GM21576 (cell line): ENCODE measurements at regions not wholly inside any gene's neighbourhood (a gene's known extent, or its start where the extent isn't known, plus 50 kb on each side); places are given as distances from the start of the nearest gene placed in this dataset.

Experiments
- ATAC-seq: cut with Tn5 transposase; IDR thresholded peaks from one replicate; pipeline ENCODE4 v1.9.1; 2021; ENCODE audit warnings: mild to moderate bottlenecking, moderate library complexity; ENCODE audit not compliant: unreplicated experiment

DNA sequence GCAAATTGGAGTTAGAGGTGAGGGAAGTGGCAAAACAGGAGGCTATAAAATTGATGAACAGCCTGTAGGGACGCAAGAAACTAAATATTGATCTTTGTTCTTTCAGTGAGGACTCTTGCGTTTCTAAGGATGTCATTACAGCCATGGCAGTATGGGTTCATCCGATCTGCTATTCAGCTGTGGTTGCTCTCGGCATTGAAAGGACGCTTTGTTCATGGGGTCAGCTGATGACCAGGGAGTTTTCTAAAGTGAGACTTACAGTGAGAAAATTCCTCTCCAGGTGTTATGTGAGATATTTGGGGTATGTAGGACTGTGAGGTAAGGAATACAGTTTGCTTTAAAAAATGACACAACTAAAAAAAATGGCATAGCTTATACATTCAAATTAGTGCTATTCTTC lies 52.7 kb upstream of the PELI1 start:
- ATAC-seq, result no peak

DNA sequence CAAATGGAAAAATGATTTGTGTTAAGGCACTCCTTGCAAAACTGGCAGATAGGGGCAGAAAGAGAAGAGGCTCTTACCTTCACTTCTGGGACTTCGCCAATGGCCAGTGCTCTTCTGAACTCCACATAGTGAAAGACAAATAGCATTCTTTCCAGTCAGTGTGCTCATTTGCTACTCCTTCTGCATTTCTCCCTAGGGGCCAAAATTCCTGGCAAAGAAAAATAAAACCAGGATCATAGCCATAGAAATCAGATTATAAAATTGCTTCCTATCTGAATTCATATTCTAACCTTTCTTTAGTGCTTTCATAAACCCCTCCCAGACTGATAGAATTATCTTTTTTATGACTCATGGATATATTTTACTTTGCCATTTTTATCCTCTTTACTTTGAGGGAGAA lies 56.9 kb upstream of the PELI1 start:
- ATAC-seq, result no peak

DNA sequence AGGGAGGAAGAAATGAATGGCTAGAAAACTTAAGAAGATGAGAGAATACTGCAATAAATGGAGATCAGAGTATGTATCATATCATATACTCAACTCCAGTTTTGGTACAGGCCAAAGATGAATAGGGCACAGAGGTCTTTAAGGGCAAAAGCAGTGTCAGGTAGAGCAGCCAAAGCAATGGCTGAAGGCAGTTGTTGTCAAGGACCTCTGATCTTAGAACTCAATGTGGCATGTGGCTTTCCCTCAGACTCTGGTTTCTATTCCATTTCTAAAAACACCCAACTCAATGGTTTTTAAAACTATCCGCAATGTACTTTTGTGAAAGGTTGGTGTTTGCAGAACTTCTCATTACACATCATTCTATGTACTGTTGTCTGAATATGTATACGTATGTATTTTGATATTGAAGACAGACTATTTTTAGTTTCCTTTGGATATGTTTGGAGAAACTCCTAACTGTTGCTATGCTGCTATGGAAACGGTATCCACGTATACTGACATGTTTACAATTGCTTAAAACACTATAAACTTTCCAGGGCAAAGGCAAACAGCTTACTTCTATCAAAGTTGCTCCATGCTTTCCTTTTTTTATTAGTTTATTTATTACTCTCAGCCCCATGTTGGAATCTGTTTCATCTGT lies 58.1 kb upstream of the PELI1 start:
- ATAC-seq, result no peak

DNA sequence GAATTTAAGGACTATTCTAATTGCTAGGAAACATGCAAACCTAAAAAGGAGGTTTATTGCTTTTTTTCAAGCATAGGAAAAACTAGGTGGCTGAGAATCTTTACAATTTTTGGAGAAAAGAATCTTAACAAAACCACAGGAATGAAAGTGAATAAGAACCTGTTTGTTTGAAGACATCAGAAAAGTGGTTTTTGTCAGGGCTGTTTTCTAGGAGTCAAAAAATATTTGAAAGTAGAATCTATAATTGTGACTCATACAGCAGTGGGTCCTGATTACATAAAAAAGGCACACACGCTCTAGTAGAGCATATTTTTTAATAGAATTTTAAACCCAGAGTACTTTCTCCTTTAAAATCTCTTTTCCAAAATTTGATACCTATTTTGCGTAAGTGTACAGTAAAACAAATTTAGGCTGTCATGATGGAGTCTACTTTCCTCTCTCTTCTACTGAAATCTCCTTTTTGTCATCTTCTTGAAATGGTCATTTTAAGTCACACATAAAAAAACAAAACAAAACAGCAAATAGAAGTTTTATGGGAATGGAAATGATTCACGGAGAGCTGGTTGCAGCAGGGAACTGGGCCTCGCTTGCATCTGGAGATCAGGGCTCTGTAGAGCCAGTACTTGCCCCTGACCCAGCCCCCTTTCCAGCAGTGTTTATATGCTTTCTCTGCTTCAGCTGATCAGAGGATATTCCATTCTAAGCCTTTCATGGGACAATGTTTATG lies 59.1 kb upstream of the PELI1 start:
- ATAC-seq, result no peak

DNA sequence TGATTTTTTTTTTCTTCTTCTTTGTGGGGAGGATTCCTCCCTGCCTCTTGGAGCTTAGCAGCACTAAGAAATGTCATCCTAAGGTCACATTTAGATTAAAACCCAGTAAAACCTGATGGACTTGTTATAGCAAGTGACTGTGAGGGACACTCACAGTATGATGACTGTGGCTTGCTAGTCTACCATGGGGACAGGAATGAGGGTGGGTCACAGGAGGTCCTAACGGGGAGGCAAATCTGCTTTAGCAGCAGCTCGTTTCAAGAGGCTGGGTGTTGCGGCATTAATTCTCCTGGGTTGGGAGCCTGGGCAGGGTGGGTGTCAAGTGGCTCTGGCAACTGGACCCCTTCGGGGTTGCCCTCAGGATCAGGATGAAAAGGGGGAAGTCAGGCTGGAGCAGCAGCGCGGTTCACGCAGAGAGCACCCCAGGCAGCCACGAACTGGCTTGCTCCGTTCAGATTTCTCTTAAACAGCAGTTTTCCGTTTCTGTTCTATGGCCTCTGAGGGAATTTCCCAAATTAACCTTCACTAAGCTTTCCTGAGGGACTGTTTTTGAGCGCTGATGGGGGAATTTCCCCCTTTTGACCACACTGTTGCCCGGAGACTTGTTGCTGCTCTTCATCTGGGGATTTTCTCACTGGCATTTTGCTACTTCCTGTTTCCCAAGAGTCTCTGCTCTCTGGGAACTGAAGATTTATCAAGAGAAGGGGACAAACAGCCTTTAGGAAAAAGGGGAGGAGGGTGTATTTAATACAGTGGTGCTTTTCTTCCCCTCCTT lies 59.8 kb upstream of the PELI1 start:
- ATAC-seq, result peak; percentile 61

DNA sequence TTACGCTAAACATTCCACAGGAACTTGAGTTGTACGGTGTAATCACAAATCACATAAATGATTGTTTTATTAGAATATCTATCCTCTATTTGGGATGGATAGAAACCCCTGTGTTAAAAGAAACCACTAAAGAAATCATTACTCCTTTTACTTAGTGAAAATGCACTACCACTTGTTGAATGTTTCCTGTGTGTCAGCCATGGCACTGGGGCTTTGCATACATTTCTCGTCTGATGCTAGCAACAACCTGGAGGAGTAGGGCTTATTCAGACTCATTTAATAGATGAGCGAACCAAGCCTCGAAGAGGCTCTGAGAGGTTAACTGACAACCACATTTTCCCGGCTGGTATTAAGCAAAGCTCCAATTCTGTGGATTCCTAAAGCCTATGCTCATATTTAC lies 60.5 kb upstream of the PELI1 start:
- ATAC-seq, result no peak

DNA sequence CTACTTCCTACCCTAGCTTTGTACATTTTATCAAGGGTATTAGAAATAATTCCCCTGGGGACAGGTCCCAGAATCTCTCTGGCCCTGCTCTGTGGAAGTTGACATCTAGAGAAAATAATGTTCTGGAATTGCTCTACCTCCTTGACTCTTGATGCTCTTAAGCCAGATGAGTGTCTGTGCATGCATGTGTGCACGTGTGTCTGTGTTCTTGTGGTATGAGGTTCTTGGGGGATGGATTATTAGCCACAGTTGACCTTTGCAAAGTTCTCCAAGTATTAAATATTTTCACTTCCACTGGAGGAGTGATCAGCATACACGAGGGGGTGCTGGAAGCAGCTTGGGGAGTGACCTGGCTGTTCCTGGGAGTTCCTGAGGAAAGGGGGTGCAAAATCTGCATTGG lies 61.2 kb upstream of the PELI1 start:
- ATAC-seq, result no peak

DNA sequence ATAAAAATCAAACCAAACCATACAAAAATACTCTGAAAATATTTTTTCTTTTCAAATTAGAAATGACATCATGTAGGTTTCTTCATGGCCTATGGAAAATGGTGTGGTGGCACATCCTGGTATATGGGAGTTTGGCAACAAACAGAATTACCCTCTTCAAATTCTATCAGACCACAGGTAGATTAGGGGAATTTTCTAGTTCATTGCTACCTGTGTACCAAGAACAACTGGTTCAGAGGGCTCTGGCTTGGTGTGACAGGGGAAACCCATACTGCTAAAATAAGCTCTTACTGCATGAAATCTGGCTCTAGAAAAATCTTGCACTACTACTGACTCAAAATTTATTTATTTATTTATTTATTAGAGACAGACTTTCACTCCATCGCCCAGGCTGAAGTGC lies 63.4 kb upstream of the PELI1 start:
- no peak for ATAC-seq

DNA sequence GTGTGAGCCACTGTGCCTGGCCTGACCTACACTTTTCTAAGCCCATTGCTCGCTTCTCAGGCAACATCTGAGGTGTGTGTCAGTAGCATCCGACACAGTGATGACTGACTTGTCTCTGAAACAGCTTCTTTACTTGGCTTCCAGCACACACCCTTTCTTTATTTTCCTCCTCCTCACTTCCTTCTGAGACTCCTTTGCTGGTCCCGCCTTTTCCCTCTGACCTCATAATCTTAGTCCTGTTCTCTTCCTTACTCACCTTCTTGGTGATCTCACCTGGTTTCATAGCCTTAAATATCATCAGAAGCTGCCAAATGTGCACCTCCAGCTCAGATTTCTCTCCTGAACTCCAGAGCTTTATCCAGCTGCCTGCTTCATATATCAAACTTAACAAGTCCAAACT lies 66.6 kb upstream of the PELI1 start:
- no peak for ATAC-seq

DNA sequence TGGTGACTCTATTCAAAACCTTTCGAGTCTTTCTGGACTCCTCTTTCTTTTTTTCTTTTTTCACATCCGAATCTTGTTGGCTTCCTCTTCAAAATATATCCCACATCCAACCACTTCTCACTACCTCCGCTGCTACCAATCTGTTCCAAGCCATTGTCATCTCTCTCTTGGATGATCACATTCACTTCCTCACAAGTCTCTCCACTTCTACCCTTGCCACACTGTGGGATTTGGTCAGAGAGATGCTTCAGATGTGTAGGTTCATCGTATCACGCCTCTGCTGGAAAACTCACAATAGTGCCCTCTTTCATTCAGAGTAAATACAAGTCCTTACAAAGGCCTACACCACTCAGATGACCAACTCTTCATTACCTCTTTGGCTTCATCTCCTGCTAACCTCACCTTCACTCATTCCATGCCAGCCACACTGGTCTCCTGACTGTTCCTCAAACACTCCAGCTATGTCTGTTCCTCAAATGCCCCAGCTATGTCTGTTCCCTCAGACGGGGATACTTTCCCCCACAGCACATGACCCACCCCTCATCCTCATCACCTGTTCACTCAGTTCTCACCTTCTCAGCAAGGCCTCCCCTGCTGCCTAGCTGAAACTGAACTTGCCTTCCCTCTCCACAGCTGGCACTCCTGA lies 67.2 kb upstream of the PELI1 start:
- no peak for ATAC-seq

DNA sequence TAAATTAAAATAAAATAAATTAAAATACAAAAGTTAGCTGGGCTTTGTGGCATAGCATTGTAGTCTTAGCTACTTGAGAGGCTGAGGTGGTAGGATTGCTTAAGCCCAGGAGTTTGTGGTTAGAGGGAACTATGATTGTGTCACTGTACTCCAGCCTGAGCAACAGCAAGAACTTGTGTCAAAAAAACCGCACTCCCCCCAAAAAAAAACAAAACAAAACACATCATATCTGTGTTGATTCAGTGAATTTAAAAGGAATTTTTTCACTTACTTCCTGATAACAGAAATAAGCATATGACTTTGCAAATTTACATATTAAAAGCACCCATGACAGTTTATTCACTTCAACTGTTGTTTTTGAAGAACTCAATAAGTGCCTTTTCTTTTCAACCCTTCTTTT lies 68.1 kb upstream of the PELI1 start:
- ATAC-seq, result no peak

DNA sequence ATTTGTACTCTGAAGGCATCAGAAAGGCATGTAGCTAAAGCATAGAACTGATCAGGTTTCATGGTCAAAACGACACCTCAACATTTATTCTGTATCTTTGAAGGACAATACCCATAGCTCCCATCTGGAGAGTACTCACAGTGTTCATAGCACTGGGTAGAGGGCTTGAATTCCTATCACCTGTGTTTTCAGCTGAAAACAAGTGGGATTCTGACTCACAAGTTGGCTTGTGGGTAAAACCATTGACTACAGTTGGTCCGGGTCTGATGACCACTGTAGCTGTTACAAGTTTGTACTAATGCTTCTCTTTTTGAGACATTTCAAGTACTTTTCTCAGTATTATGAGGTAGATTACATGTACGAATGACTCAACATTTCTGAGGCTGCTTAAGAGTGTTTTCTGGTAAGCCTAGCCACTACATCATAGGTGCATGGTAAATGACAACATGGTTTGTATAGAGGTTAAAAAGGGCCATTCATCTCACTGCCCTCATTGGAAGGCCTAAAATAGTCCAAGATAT lies 68.6 kb upstream of the PELI1 start:
- ATAC-seq, result no peak

DNA sequence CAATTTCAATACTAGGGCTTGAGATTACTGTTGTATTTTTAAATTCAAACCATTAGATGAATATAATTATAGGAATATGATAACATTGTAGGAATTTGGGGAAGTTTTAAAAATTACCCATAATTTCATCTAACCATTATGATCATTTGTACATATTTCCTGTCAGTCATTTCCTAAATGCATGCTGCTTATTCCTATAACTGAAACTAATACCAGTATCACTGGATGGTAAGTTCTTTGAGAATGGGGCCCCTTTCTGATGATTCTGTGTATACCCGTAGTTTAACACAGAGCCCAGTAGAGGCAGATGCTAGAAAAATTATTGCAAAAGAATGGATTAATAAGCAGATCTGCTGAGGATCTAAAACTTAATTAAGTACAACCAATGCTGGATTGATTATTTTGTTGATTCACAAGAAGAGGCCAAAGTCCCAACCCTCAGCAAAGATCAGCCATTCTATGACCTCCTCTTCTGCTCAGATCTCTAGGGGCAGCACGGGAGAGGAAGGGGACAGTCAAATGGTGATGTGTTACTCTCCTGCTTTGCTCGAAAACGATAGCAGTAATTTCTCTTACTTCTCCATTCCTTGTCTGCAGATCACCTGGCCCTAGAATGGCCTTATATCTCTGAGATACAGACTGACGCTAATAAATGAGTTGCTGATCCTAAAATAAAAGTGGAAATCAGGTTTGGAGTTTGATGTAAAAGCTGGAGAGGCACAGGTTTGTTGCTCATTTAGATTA lies 69.5 kb upstream of the PELI1 start:
- peak; percentile 44 for ATAC-seq

DNA sequence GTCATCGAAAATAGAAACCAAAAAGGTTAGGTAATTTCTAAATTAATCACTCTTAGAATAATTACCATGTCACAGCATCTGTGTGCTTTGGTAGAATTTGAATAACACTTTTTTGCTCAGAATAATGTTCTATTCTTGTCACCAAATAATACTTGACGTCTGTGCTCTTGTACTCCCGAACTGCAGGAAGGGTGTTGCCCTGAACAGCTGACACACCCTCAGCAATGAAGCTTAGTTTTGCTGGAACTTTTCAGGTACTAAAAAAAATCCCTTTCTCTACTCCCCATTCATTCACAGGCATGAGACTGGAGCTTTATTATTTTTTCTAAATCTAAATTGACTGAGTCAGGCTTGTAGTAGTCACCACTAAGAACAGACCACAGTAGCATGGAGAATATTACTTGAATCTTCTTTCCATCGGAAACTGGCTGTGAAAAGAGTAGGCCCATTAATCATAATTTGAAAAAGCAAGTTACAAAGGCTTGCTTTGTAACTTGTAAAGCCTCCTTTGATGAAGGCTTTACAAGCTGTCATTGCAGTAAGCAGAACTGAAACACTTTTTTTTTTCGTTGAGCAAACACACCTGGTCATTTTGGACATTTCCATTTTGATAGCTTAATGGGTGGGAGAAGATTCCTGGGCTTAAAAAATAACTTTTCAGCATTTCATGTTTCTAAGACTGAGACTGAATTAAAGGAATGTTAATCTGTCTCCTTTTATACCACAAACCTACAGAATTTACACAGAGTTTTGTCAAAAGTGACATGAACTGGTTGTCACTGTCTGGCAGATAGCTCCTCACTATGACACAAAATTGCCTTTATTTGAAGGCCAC lies 70.3 kb upstream of the PELI1 start:
- ATAC-seq, result peak; percentile 54

DNA sequence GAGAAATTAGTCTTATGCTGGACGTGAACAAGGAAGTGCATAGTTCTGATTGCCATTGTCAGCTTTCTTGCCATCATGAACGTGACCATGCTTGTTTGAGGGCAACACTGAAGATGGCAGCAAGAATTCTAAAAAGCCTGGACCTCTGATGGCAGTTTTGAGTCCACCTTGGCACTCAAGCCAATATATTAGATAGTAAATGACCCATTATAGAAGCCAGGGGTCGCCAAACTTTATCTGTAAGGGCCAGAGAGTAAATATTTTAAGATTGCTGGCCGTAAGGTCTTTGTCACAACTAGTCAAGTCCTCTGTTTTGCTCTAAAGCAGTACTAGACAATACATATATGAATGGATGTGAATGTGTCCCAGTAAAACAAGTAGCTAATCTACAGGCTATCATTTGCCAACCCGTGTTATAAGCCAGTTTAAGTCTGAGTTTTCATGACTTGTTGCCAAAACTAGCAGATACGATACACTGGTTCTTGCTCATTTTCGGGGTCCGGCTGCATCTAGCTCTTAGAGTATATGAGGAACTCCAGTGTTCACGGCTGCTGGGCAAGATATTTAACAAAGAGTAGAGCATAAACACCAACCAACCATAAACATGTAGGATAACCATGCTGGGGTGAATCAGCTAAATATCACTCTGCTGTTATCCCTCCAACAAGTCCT lies 73.1 kb upstream of the PELI1 start:
- no peak for ATAC-seq

DNA sequence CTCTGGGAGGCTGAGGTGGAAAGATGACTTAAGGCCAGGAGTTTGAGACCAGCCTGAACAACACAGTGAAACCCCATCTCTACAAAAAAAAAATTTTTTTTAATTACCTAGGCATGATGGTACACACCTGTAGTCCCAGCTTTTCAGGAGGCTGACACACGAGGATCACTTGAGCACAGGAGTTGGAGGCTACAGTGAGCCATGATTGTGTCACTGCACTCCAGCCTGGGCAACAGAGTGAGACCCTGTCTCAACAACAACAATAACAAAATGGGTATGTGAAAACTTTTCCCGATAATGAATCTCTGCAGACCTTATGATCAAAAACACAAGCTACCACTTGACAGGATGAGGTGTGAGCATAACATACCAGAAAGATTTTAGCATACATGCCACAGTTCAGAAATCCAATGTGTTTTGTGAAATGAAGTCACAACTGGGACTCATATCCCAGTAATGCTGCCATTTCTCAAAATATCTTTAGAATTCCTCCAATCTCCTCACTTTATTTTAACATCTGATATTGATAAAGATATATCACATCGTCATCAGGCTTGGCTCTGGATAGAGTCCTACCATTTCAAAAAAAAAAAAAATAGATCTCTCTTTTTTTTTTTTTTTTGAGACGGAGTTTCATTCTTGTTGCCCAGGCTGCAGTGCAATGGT lies 74.0 kb upstream of the PELI1 start:
- ATAC-seq, result no peak

DNA sequence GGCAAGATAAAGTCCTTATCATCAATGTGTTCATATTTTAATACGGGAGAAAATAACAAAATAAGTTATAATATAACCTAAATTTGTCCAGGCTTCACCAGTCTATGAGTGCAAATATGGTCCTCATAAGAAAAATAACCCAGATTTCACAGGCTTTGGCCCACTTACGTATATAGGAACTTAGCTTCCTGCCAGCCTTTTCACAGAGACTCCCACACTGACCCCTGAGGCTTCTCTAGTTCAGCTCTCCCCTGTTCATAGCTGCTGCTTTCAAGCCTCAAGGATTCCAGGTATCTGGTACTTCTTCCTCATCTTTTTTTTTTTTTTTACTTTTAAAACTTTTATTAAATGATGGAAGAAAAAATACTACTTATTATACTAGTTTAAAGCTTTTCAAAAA lies 74.9 kb upstream of the PELI1 start:
- no peak for ATAC-seq

DNA sequence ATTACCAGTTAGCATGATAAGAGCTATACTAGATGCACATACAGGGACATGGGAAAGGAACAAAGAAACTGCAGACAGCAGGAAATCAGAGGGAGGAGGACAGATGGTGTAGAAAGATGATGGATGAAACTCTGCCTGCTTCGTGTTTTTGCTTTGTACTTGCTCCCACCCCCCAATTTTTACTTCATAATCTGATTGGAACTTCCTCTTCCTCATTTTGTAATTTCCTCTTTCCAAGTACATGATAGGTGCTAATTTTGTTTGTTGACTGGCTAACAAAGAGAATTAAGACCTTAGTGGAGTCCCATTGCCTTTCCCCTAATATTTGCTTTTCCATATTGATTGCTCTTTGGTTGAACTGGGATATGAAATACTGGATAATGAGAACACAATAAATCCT lies 76.0 kb upstream of the PELI1 start:
- no peak for ATAC-seq
